Astrocyte (in vitro differentiated cells and primary cell): ENCODE measurements at regions not wholly inside any gene's neighbourhood (a gene's known extent, or its start where the extent isn't known, plus 50 kb on each side); places are given as distances from the start of the nearest gene placed in this dataset.

ENCODE experiments used
- DNase-seq: peaks from one replicate; pipeline ENCODE4 v3.0.0-alpha.2; 2010; ENCODE audit warnings: low read depth
- FAIRE-seq: peaks from 2 replicates; lab custom pipeline; 2011; peaks lifted over from hg19 to GRCh38; lab: Jason Lieb, UNC
- H2AFZ ChIP-seq: 2 replicates; pipeline ENCODE4 v1.6.0; 2012; ENCODE audit warnings: low read depth, low read length, inconsistent platforms
- H3K27ac ChIP-seq: 2 replicates; pipeline ENCODE4 v1.5.1; 2011; ENCODE audit warnings: low read depth, low read length, inconsistent platforms
- H3K27me3 ChIP-seq: 2 replicates; pipeline ENCODE4 v1.6.0; 2011; ENCODE audit warnings: low read length, inconsistent platforms; ENCODE audit not compliant: insufficient read depth
- H3K36me3 ChIP-seq: 2 replicates; pipeline ENCODE4 v1.5.1; 2011; ENCODE audit warnings: low read length, inconsistent platforms; ENCODE audit not compliant: insufficient read depth
- H3K4me1 ChIP-seq: 2 replicates; pipeline ENCODE4 v1.5.1; 2011; ENCODE audit warnings: low read length, inconsistent platforms; ENCODE audit not compliant: insufficient read depth
- H3K4me2 ChIP-seq: 2 replicates; pipeline ENCODE4 v1.6.0; 2012; ENCODE audit warnings: low read length, inconsistent platforms
- H3K4me3 ChIP-seq: 2 replicates; pipeline ENCODE4 v1.5.1; 2011; ENCODE audit warnings: low read depth, mild to moderate bottlenecking, low read length, inconsistent platforms; ENCODE audit not compliant: insufficient read depth
- H3K79me2 ChIP-seq: 2 replicates; pipeline ENCODE4 v1.6.0; 2012; ENCODE audit warnings: mild to moderate bottlenecking, low read length, inconsistent platforms; ENCODE audit not compliant: insufficient read depth
- H3K9ac ChIP-seq: 2 replicates; pipeline ENCODE4 v1.6.0; 2012; ENCODE audit warnings: mild to moderate bottlenecking, low read length, inconsistent platforms
- H3K9me3 ChIP-seq: 2 replicates; pipeline ENCODE4 v1.5.1; 2012; ENCODE audit warnings: low read depth, mild to moderate bottlenecking, low read length, inconsistent platforms; ENCODE audit not compliant: insufficient read depth
- H4K20me1 ChIP-seq: 2 replicates; pipeline ENCODE4 v1.6.0; 2012; ENCODE audit warnings: low read length, inconsistent platforms; ENCODE audit not compliant: insufficient read depth
- H3K27ac Mint-ChIP-seq: one replicate; pipeline ENCODE4 v1.8.0; 2021; ENCODE audit warnings: mild to moderate bottlenecking, mixed read lengths; ENCODE audit not compliant: unreplicated experiment
- H3K27me3 Mint-ChIP-seq: one replicate; pipeline ENCODE4 v1.8.0; 2021; ENCODE audit warnings: low read depth, mixed read lengths; ENCODE audit not compliant: unreplicated experiment
- H3K36me3 Mint-ChIP-seq: one replicate; pipeline ENCODE4 v1.8.0; 2021; ENCODE audit warnings: low read depth, mixed read lengths; ENCODE audit not compliant: unreplicated experiment
- H3K4me1 Mint-ChIP-seq: one replicate; pipeline ENCODE4 v1.8.0; 2021; ENCODE audit warnings: low read depth, mixed read lengths; ENCODE audit not compliant: unreplicated experiment
- H3K4me3 Mint-ChIP-seq: one replicate; pipeline ENCODE4 v1.8.0; 2021; ENCODE audit warnings: mild to moderate bottlenecking, moderate library complexity, mixed read lengths; ENCODE audit not compliant: unreplicated experiment
- H3K9me3 Mint-ChIP-seq: one replicate; pipeline ENCODE4 v1.8.0; 2021; ENCODE audit warnings: mild to moderate bottlenecking, mixed read lengths; ENCODE audit not compliant: unreplicated experiment
- EZH2 ChIP-seq: IDR thresholded peaks from 2 replicates; pipeline ENCODE4 v1.6.1; 2012; ENCODE audit warnings: mild to moderate bottlenecking, low read length, inconsistent platforms; ENCODE audit not compliant: insufficient read depth
- TF ChIP-seq, protein P1 (sequence below): IDR thresholded peaks from 2 replicates; pipeline ENCODE4 v1.5.1; 2011; ENCODE audit warnings: low read depth, mild to moderate bottlenecking, inconsistent platforms, low read length, moderate library complexity; ENCODE audit not compliant: insufficient read depth

DNA sequence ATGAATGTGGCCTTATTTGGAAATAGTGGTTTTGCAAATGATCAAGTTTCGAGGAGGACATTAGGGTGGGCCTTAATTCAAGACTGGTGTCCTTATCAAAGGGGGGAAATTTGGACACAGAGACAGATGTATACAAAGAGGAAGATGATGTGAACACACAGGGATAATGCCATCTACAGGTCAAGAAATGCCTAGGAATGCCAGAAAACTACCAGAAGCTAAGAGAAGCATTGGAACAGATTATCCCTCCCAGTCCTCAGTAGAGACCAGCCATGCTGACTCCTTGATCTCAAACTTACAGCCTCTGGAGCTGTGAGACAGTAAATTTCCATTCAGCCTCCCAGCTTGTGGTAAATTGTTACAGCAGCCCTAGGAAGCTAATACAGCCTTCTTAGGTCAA lies 151.4 kb downstream of the PTGER3 start:
- Histone ChIP-seq H3K9ac (no peak overlapping the region), H4K20me1 (no peaks in the 10 kb centered on the region), H2AFZ (no peak overlapping the region), H3K36me3 (no peaks in the 10 kb centered on the region), H3K27me3 (no peaks in the 10 kb centered on the region), H3K4me3 (no peak overlapping the region), H3K4me2 (no peak overlapping the region), H3K4me1 (no peaks in the 10 kb centered on the region), H3K79me2 (no peaks in the 10 kb centered on the region), H3K9me3 (no peaks in the 10 kb centered on the region), H3K27ac (no peak overlapping the region)
- peaks cover 4% of the 10 kb centered on the region for H3K9me3 Mint-ChIP-seq
- no peak overlapping the region for H3K4me3 Mint-ChIP-seq
- FAIRE-seq (no peak), DNase-seq (no peak)
- TF ChIP-seq, protein P1, sequence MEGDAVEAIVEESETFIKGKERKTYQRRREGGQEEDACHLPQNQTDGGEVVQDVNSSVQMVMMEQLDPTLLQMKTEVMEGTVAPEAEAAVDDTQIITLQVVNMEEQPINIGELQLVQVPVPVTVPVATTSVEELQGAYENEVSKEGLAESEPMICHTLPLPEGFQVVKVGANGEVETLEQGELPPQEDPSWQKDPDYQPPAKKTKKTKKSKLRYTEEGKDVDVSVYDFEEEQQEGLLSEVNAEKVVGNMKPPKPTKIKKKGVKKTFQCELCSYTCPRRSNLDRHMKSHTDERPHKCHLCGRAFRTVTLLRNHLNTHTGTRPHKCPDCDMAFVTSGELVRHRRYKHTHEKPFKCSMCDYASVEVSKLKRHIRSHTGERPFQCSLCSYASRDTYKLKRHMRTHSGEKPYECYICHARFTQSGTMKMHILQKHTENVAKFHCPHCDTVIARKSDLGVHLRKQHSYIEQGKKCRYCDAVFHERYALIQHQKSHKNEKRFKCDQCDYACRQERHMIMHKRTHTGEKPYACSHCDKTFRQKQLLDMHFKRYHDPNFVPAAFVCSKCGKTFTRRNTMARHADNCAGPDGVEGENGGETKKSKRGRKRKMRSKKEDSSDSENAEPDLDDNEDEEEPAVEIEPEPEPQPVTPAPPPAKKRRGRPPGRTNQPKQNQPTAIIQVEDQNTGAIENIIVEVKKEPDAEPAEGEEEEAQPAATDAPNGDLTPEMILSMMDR: no peak
- no peak for TF ChIP-seq EZH2
- H3K36me3 Mint-ChIP-seq: no peaks in the 10 kb centered on the region
- peaks cover 8% of the 10 kb centered on the region for H3K4me1 Mint-ChIP-seq
- H3K27ac Mint-ChIP-seq: no peak overlapping the region
- peaks cover 11% of the 10 kb centered on the region for H3K27me3 Mint-ChIP-seq

DNA sequence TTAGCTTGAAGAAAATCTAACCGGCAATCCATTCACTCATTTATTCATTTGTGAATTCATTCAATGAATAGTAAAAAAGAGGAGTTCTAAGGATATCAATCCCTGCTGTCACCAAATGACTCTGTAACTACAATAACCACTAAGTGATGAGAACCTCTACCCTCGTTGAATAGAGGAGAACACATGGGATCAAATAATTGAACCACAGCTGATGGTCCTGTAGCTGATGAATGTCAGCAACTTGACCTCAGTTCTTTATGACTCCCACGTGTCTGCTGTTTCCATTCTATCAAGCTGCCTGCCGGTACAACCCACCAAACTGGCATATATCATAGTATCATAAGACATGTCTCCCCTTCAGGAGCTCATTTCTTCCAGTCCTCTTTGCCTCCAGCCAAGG lies 150.3 kb downstream of the PTGER3 start:
- no peaks in the 10 kb centered on the region for H3K4me1 ChIP-seq
- H3K27ac ChIP-seq: no peak overlapping the region
- FAIRE-seq (no peak), DNase-seq (no peak)
- peaks cover 11% of the 10 kb centered on the region for H3K27me3 Mint-ChIP-seq
- no peak overlapping the region for H3K9ac ChIP-seq
- H3K79me2 ChIP-seq: no peaks in the 10 kb centered on the region
- peaks cover 8% of the 10 kb centered on the region for H3K4me1 Mint-ChIP-seq
- no peak for TF ChIP-seq EZH2
- TF ChIP-seq, protein P1: no peak
- no peak overlapping the region for H2AFZ ChIP-seq
- H3K27ac Mint-ChIP-seq: no peak overlapping the region
- H3K9me3 ChIP-seq: no peaks in the 10 kb centered on the region
- H3K4me3 Mint-ChIP-seq: no peak overlapping the region
- H4K20me1 ChIP-seq: no peaks in the 10 kb centered on the region
- H3K9me3 Mint-ChIP-seq: peaks cover 4% of the 10 kb centered on the region
- no peak overlapping the region for H3K4me3 ChIP-seq
- H3K4me2 ChIP-seq: no peak overlapping the region
- no peaks in the 10 kb centered on the region for H3K36me3 ChIP-seq
- no peaks in the 10 kb centered on the region for H3K27me3 ChIP-seq
- H3K36me3 Mint-ChIP-seq: no peaks in the 10 kb centered on the region

DNA sequence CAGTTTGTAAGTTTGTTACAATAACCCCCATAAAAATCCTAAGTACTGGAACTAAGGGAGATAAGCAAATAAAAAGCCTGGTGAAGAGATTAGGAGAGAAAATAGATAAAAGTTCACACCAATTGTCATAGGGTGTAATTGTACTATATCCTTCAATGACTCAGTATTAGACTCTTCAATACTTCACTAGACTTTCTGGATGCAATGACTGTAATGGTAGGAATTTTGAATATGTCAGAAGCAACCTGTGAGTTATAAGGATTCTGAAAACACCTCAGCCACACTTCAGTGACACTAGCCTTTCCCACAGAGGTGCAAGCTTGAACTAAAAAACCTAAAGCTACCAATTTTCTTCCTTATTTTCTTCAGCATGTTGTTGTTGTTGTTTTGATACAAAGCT lies 147.9 kb downstream of the PTGER3 start:
- Mint-ChIP-seq H3K4me1 (peaks cover 5% of the 10 kb centered on the region), H3K4me3 (no peak overlapping the region), H3K27me3 (peaks cover 12% of the 10 kb centered on the region), H3K27ac (no peak overlapping the region), H3K9me3 (peaks cover 3% of the 10 kb centered on the region), H3K36me3 (no peaks in the 10 kb centered on the region)
- no peak overlapping the region for H2AFZ ChIP-seq
- H4K20me1 ChIP-seq: no peaks in the 10 kb centered on the region
- H3K4me1 ChIP-seq: no peaks in the 10 kb centered on the region
- H3K9me3 ChIP-seq: no peaks in the 10 kb centered on the region
- H3K36me3 ChIP-seq: no peaks in the 10 kb centered on the region
- no peak overlapping the region for H3K4me2 ChIP-seq
- no peak overlapping the region for H3K9ac ChIP-seq
- no peak overlapping the region for H3K27ac ChIP-seq
- no peaks in the 10 kb centered on the region for H3K27me3 ChIP-seq
- TF ChIP-seq, protein P1: no peak
- TF ChIP-seq EZH2: no peak
- FAIRE-seq: no peak
- no peak for DNase-seq
- no peak overlapping the region for H3K4me3 ChIP-seq
- H3K79me2 ChIP-seq: no peaks in the 10 kb centered on the region
